HG03039 (cell line): ENCODE measurements at regions not wholly inside any gene's neighbourhood (a gene's known extent, or its start where the extent isn't known, plus 50 kb on each side); places are given as distances from the start of the nearest gene placed in this dataset.
"Not testable (repeated sequence)": the region's sequence is repeated elsewhere in the genome, so short reads cannot be mapped to it uniquely, and the experiment has no call there.

Experiments used
- ATAC-seq: cut with Tn5 transposase; IDR thresholded peaks from one replicate; pipeline ENCODE4 v1.9.1; 2021; ENCODE audit warnings: mild to moderate bottlenecking, moderate library complexity; ENCODE audit not compliant: unreplicated experiment

DNA sequence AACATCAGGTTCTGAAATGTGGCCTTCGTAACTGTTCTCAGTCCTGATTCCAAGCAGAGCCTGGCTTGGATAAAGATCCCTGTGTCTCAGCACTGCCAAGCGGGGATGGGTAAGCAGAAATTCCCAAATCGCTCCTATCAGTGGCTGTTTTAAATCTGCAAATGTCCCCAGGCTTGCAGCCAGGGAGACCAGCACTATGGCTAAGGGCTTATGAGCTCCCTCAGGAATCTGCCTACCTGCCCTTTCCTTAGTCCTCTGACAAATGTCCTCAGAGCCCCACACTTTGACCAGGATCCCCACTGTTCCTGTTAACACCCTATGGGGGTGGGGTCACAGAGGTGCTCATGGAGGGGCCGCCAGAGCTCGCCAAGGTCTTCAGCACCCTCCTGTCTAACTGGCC is 1062.8 kb downstream of the UQCRFS1 start:
- no peak for ATAC-seq

DNA sequence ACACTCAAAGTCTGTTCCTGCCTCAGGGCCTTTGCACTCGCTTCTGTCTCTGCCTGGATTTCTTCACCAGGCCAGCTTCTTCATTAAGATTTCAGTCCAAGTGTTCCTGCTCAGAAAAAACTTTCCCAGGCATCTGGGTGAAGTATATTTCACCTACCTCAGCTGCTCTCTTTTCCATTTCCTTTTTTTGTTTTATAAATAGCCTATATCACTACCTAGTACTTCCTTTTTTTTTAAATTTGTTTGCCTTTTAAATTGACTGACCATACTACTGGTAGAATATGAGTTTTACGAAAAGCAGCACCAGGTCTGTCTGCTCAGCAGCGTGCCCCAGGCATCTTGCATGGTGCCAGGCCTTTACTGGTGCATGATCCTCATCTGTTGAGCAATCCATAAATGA is 1064.4 kb downstream of the UQCRFS1 start:
- ATAC-seq: no peak

DNA sequence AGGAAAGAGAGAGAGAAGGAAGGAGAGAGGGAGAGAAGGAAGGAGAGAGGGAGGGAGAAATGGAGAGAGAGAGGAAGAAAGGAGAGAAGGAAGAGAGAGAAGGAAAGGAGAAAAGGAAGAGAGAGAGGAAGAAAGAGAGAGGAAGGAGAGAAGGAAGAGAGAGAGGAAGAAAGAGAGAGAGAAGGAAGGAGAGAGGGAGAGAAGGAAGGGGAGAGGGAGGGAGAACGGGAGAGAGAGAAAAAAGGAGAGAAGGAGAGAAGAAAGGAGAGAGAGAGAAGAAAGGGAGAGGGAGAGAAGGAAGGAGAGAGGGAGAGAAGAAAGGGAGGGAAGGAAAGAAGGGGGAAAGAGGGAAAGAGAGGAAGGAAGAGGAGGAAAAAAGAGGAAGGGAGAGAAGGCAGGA is 1070.7 kb downstream of the UQCRFS1 start:
- ATAC-seq: no peak

DNA sequence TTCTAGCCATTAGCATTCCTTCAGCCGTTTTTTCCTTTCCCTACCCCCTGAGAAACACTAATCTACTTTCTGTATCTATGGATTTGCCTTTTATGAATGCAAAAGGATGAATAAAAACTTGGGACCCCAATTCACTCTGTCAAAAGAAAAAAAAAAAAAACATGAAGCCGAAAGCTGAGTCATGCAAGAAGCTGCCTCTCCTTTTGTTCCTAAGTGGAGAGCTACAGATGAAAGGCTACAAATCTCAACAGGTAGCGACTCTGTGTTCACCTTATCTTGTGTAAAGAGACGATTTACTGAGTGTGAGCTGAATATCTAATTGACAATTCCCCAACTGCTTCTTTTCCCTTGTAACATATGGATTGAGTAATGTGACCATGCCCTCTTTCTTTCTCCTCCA is 1072.8 kb downstream of the UQCRFS1 start:
- no peak for ATAC-seq

DNA sequence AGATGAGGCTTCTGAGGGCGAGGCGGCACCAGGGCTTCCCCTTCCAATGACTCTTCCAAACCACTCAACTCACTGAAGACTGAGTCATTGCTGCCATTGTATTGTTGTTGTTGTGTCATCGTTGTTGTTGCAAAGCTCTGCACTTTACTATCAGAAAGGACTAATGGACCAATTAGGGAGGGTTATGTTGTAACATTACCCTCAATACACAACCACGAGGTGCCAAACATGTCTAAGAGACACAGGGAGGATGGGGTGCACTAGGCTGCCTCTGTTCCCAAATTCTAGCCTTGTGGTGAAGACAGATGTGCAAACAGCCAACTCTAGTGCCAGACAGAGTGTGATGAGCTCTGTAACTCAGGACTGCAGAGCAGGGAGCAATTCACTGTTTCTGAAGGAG is 1075.2 kb downstream of the UQCRFS1 start:
- ATAC-seq: no peak

DNA sequence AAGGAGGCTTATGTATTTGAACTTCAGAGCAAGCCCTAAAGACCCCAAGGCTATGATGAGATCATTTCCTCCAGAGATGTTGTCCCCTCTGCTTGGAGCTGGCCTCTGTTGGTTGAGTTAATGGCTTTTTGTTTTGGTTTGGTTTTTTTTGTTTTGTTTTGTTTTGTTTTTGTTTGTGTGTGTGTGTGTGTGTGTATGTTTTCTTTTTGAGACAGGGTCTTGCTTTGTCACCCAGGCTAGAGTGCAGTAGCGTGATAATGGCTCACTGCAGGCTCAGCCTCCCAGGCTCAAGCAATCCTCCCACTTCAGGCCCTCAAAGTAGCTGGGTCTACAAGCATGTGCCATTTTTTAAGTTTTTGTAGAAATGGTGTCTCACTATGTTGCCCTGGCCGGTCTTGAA is 1076.2 kb downstream of the UQCRFS1 start:
- no peak for ATAC-seq

DNA sequence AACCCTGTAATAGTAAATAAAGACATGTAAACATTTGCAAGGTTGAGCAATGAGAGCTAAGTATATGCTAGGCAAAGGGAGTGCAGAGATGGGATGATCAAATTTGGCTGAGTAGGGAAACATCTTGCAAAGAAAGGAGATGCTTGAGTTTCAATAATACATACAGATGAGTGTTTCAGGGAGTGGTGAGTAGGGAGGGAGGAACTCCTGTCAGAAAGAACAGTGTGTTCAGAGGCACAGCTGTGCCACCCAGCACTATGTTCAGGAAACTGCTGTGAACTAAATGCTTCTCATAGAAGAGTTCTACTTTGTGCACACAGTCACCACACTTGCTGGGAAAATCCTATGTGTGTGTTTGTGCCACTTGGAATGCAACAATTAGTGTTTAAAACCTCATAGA is 1077.1 kb downstream of the UQCRFS1 start:
- ATAC-seq: no peak

DNA sequence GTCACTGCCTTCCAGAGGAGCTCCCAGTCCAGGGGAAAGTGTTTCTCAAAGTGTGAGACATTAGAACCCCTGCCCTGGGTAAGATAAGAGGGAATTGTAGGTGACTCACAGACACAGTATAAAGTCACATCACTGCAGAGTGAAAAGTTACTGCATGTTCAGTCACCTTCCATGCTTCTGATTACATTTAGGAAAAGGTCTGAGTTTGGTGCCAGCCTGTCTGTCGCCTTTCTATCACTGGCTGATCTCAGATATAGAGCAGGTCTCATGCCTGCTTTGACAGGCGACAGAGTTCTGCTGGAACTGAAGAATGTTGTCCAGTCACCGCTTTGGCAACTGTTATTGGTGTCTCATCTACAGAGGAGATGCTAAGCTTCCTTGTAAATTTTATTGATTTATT is 1078.6 kb downstream of the UQCRFS1 start:
- no peak for ATAC-seq

DNA sequence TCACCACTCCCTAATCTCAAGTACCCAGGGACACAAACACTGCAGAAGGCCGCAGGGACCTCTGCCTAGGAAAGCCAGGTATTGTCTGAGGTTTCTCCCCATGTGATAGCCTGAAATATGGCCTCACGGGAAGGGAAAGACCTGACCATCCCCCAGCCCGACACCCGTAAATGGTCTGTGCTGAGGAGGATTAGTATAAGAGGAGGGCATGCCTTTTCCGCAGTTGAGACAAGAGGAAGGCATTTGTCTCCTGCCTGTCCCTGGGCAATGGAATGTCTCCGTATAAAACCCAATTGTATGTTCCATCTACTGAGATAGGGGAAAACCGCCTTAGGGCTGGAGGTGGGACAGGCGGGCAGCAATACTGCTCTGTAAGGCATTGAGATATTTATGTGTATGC is 1082.1 kb downstream of the UQCRFS1 start:
- not testable (repeated sequence) for ATAC-seq

DNA sequence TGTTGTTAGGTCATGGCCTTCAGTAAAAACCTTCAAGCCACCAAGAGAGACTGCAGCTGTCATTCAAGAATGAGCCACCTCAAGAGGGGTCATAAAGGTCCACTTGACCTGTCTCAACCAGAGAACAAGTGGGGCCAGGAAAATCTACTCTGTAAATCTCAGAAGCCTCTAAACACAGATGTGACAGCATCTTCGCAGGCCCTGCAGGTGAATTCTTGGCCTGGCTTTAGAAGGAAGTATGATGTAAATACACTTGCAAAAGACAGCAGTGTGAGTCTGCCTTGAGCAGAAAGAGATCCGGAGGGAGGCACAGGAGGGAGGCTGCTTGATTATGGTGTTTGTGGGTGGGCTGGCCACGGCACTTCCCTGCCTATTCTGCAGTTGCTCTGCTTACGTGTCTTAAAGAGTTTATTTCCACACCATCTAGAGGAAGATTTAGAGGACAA is 1082.9 kb downstream of the UQCRFS1 start:
- ATAC-seq: no peak

DNA sequence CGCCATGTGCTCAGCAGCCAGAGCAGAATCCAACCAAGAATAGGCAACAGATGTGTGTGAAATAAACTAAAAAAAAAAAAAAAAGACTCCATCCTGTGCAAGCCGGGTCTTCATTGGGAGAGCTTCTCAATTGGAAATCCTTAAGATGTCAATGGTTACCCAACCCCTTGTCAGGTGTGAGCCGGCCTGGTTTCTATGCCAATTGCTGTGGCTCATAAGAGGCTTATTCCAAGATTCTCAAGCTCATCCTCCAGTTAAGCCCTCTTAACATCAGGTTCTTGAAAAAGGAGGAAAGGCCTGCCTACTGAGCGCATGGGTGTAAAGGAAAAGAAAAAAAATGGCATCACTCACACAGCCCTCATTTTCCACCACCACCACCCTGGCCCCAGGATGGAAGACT is 1084.6 kb downstream of the UQCRFS1 start:
- no peak for ATAC-seq

DNA sequence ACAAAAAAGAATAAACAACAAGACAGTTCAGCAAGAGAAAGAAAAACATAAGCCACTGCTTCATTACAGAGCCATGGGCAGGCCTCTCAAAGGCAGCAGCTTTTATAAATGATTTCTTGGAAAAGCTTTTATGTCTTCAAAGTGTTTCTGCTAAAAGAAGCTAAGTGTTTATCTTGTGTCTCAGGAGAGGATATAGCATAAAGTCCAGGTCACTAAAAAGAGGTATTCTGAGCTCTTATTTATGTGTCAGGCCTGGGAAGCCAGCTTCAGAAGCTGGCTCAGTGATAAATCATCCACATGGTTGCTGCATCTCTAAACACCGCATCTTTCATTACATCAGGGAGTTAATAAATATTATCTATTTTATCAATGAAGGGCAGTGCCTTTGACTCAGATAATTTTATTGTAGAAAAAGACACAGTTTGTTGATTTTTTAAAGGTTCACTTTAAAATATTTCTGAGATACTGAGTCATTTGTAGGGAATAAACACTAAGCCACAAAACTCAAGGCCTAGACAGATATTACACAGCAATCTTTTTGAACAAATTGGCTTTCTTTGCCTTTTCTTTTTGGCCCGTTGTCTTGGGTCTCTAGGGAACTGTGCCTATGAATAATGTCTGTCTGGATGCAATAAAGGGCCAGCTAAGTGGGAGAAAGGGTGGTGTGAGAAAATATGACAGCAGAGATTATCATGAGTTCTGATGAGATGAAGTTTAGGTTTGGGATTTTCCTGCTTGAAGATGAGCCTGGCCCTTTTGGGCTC is 1086.6 kb downstream of the UQCRFS1 start:
- ATAC-seq: no peak

DNA sequence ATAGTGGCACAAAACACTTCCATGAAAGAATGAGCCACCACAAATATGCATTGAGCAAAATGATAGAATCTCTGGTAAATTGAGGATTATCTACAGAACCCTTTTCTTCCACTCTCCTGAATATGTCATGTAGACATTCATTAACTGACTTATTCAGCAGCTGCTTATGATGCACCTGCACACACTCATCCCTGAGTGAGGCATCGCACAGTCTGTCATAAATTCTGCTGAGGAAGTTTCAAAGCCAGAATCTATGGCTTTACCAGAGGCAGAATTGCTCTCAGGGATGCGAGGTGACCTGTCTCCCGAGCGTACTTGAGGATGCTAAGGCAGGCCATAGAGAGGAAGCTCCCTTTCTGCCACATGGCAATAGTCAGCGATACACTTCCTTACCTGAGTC is 1090.2 kb downstream of the UQCRFS1 start:
- no peak for ATAC-seq

DNA sequence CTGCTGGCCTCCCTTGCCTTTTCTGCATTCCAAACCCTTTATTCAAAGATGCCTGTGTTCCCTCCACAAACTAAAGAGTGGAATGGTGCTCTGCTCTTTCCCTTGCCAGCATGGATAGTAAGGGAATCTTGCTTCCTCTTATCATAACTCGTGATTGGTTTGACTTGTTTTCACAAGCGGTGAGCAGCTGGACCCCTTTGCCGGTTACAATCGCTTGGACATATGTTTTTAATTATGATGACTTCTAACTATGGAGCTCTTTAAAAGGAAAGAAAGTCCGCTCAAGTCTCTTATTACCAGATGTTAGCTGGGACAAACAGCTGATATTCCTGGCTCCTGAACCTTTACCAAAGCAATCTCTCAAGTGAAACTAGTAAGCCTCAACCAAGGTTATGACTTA is 1094.7 kb downstream of the UQCRFS1 start:
- ATAC-seq: no peak

DNA sequence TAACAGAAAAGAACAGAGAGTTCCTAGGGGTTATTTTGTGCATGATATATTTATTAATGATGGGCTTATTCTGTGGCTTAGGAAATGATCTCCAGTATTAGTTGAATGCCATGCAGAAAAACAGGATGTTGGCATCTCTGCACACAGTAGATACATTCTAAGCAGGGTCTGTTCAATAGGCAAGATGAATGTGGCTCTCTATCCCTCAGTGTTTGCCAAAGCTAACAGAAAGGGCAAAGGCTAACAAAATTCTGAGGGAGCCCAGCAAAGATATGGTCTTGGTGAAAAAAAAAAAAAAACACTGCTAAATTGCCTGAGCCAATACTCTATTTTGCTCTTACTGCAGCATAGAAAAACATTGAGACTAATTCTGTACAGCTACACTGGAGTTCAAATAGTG is 1095.8 kb downstream of the UQCRFS1 start:
- ATAC-seq: no peak

DNA sequence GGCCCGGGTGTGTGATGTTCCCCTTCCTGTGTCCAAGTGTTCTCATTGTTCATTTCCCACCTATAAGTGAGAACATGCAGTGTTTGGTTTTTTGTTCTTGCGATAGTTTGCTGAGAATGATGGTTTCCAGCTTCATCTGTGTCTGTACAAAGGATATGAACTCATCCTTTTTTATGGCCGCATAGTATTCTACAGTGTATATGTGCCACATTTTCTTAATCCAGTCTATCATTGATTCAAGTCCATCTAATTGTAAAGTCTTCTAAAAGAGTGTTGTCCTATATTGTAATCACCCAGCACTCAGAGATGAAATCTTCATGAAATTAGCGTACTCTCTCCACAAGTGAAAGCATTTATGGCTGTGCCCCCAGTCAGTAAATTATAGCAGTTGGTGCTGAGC is 1096.6 kb downstream of the UQCRFS1 start:
- ATAC-seq: not testable (repeated sequence)

DNA sequence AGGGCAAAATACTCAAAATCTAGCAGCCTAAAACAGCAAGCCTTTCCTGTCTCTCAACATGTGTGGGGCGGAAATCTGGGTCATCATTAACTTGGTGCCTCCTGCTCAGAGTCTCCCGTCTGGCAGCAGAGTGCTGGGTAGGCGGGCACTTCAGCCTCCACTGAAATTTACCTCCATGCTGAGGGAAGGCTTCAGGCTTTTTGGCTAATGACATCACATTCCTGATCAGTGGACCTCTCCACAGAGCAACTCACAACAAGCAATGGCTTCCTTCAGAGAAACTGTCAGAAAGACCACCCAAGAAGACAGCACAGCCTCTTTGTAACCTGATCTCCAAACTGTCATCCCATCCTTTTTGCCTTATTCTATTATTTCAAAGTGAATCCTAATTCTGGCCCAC is 1109.0 kb downstream of the UQCRFS1 start:
- ATAC-seq: no peak

DNA sequence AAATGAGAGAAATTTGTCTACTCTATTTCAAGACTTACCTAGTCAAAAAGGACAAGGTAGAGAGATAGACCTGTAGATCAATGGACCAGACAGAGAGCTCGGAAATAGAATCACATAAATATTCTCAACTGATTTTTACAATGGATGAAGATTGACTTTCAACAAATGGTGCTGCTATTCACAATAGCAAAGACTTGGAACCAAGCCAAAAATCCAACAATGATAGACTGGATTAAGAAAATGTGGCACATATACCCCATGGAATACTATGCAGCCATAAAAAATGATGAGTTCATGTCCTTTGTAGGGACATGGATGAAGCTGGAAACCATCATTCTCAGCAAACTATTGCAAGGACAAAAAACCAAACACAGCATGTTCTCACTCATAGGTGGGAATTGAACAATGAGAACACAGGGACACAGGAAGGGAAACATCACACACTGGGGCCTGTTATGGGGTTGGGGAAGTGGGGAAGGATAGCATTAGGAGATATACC is 1128.2 kb downstream of the UQCRFS1 start:
- not testable (repeated sequence) for ATAC-seq

DNA sequence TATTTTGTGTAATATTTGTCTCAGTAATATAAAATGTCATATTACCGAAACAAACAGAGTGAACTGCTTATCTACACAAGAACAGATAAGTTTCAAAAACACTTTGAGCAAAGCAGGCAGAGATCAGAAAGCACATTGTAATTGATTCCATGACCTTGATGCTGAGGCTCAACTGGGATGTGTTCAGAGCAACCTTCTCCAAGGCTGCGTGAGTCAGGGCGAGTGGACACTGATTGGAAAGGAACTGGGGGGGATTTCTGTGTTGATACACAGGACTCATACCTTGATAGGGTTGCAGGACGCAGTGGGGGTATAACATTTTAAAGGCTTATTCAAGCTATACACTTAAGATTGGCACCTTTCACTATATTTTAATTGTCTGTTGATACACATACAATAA is 1136.3 kb downstream of the UQCRFS1 start:
- ATAC-seq: no peak

DNA sequence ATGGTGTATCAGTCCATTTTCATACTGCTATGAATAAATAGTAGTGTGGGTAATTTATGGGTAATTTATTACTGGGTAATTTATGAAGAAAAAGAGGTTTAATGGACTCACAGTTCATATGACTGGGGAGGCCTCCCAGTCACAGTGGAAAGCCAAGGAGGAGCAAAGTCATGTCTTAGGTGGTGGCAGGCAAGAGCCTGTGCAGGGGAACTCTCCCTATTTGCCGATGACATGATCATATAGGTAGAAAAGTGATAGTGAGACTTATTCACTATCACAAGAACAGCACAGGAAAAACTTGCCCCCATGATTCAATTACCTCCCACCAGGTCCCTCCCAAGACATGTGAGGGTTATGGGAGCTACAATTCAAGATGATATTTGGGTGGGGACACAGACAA is 1137.7 kb downstream of the UQCRFS1 start:
- no peak for ATAC-seq

DNA sequence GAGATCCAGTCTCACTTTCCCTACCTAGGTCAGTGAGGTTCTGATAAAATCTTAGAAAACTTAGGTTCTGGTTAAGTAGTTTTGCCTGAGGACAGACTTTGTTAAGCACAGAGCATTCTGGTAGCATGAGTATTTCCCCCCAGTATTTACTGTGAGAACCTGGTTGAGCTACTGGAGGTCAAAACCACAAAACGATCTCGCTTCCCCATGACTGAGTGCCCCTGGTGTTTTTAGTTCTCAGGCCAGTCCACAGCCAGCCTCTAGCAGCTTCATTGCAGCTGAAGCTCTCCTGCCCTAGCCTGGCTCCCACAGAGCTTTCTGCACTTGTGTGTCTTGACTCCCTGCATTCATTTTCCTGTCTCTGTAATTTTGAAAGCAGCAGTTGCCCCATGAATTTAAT is 1138.2 kb downstream of the UQCRFS1 start:
- no peak for ATAC-seq

DNA sequence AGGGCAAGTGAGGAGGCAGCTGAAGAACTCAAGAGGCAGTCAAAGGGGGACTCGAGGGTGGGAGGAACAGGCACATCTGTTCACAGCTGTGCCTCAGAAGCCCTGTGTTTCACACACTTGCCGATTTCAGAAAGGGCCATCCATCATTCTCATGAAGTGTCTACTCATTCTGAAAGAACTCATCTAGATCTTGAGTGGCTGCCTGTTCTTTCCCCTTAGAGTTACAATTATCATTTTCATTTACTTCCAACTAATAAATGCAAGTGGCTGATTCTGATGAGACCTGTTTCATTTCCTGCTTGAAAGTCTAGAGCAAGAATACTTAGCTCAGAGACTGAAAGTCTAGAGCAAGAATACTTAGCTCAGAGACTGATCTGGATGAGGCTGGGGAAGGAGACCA is 1145.1 kb downstream of the UQCRFS1 start:
- ATAC-seq: no peak

DNA sequence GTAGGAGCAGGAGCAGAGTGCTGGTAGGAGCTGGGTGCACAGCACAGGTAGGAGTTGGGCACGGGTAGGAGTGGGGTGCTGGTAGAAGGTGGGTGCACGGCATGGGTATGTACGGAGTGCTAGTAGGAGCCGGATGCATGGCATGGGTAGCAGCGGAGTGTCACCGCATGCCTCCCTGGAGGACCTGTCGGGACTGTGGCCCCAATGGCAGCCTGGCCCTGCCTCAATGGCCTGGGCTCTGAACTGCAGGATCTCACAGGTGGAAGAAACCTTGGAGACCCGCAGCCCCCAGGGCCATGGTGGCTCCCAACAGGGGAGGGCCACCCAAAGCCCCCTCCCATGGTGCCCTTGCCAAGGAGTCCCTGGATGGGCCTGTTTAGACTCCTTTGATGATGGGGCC is 1146.0 kb downstream of the UQCRFS1 start:
- ATAC-seq: no peak
